ENCODE measurements at regions not wholly inside any gene's neighbourhood (a gene's known extent, or its start where the extent isn't known, plus 50 kb on each side); places are given as distances from the start of the nearest gene placed in this dataset.
"Not testable (repeated sequence)": the region's sequence is repeated elsewhere in the genome, so short reads cannot be mapped to it uniquely, and the experiment has no call there.

DNA sequence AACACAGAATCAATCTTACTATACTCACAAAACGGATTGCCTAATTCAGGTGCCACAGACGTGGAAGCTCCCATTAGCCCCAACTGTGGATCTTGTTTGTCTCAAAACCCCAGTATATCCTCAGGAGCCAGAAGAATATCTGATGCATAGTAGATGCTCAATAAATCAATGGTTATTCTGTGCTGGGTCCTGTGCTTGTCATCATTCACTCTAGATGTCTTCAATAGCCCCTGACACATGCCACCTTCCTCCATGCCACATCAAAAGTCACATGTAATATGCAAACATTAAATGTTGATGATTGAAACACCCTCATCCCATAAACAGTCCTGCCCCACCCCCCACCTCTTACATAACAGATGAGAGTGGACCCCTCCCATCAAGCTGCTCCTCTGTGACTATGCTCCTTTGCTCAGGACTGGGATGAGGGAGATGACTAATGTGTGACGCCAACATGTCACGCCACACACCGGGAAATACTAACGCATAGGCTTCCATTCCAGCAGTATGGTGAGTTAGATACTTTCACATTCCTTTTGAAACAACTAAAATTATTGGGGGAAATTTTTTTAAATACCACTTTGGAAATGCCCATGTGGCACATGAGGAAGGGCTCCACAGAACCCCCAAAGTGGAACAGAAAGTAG, 267.6 kb upstream of the SDK2 start:
- H3K4me3 ChIP-seq (ENCODE audit: low read depth, low read length): no peak overlapping the region
- TF ChIP-seq, protein P1, sequence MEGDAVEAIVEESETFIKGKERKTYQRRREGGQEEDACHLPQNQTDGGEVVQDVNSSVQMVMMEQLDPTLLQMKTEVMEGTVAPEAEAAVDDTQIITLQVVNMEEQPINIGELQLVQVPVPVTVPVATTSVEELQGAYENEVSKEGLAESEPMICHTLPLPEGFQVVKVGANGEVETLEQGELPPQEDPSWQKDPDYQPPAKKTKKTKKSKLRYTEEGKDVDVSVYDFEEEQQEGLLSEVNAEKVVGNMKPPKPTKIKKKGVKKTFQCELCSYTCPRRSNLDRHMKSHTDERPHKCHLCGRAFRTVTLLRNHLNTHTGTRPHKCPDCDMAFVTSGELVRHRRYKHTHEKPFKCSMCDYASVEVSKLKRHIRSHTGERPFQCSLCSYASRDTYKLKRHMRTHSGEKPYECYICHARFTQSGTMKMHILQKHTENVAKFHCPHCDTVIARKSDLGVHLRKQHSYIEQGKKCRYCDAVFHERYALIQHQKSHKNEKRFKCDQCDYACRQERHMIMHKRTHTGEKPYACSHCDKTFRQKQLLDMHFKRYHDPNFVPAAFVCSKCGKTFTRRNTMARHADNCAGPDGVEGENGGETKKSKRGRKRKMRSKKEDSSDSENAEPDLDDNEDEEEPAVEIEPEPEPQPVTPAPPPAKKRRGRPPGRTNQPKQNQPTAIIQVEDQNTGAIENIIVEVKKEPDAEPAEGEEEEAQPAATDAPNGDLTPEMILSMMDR (IDR thresholded peaks at IDR 0.05; ENCODE audit: low read depth, low read length): no peak

DNA sequence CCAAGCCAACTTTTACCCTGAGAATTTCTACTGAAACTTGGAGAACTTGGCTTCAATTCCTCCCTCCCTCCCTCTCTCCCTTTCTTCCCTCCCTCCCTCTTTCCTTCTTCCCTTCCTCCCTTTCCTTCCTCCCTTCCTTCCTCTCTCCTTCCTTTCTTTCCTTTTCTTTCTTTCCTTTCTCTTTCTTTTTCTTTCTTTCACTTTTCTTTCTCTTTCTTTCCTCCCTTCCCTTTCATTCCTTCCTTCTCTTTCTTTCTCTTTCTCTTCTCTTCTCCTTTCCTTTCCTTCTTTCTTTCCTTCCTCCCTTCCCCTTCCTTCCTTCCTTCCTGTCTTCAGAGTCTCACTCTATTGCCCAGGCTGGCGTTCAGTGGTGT, 268.1 kb upstream of the SDK2 start:
- TF ChIP-seq, protein P1 (IDR thresholded peaks at IDR 0.05; ENCODE audit: low read depth, low read length): no peak
- H3K4me3 ChIP-seq (ENCODE audit: low read depth, low read length): no peak overlapping the region

DNA sequence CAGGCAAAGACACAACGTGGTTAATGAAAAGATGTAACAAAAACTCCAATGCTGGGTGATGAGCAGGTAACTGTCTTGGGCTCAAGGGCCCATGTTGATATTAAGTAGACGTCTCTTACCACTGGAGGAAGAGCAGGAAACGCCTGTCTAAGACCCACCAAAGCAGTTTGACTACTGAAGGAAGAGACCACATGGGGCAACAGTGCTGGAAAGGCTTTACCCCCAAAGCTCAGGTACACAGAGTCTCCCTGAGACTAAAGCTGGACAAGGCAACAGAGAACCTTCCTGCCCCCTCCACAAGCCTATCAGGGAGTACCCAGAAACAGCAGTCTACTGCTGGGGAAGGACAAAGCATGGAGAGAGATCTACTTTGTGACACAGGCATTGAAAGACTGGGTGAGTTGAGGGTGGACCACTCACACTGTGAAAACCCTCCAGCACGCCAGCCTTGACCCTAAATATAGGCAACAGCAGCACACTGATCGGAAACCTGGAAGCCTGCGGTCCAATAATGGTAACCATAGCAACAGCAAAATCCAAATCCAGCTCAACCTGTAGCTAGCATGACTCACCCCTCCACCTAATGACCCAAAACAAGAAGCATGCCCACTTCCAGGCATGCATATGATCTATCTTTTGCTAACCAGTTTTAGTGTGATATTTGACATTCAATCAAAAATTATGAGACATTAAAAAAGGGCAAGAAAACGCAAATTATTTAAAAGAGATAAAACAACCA, 270.5 kb upstream of the SDK2 start:
- no peak overlapping the region for H3K4me3 ChIP-seq (ENCODE audit: low read depth, low read length)
- TF ChIP-seq, protein P1 (IDR thresholded peaks at IDR 0.05; ENCODE audit: low read depth, low read length): no peak

DNA sequence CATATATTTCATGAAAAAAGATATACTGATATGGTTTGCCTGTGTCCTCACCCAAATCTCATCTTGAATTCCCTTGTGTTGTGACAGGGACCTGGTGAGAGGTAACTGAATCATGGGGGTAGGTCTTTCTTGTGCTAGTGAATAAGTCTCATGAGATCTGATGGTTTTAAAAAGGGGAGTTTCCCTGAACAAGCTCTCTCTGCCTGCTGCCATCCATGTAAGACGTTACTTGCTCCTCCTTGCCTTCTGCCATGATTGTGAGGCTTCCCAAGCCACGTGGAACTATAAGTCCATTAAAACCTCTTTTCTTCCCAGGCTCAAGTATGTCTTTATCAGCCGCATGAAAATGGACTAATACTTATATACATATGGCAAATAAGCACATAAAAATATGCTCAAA, 274.8 kb upstream of the SDK2 start:
- not testable (repeated sequence) for H3K4me3 ChIP-seq (ENCODE audit: low read depth, low read length)

DNA sequence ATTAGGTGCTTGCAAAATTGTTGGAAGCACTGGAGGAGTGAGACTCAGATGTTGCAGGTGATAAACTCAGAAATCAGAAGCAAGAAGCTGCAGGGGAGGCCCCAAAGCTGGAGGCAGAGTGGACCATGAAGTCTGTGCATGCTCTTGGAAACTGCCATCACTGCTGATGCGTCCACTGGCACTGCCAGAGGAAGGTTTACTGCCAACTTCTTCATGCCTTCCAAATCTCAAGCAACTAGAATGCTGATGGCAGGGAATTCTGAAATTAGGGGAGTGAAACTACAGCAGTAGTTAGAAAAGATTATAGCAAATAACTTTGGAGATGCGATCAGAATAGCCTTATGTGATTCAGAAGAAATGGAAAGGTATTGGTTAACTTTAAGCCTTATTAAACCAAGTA, 277.1 kb upstream of the SDK2 start:
- TF ChIP-seq, protein P1 (IDR thresholded peaks at IDR 0.05; ENCODE audit: low read depth, low read length): no peak
- H3K4me3 ChIP-seq (ENCODE audit: low read depth, low read length): no peak overlapping the region

DNA sequence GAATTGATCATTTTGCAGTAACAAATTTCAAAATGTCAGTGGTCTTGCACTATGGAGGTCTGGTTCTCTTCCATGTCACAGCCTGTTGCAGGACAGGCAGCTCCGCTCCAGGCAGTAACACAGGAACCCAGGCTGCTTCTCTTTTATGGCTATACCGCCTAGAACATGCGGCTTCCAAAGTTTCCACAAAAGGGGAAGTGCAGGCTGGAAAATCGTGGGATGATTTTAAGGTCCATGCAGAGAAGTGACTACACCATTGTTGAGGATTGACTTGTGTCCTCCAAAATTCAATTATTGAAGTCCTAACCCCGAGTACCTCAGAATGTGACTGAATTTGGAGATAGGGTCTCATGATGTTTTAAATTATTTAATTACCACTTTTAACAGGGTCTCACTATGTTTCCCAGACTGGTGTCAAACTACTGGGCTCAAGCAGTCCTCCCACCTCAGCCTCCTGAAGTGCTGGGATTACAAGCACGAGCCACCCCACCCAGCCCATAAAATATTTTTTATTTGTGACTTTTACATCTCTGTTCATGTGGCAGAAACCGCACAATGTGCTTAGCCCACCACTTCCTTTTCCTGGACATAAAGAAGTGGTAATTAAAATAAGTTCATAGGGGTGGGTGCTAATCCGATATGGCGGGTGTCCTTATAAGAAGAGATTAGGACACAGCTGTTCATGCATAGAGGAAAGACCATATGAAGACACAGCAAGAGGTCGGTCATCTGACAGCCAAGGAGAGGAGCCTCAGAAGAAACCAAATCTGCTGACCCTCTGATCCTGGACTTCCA, 279.2 kb upstream of the RPL38 start:
- TF ChIP-seq, protein P1 (IDR thresholded peaks at IDR 0.05; ENCODE audit: low read depth, low read length): no peak
- H3K4me3 ChIP-seq (ENCODE audit: low read depth, low read length): no peak overlapping the region

DNA sequence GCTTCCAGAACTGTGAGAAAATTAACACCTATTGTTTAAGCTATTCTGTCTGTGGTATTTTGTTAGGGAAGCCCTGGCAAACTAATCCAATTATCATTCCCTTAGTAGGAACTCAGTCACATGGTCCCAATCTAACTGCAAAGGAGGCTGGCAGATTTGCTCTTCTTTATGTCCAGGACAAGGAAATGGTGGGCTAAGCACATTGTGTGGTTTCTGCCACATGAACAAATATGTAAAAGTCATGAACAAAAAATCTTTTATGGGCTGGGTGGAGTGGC, 278.6 kb upstream of the RPL38 start:
- TF ChIP-seq, protein P1 (IDR thresholded peaks at IDR 0.05; ENCODE audit: low read depth, low read length): no peak
- no peak overlapping the region for H3K4me3 ChIP-seq (ENCODE audit: low read depth, low read length)

All from WI38 (cell line).